Bronchial epithelial cell (primary cell): ENCODE measurements at regions not wholly inside any gene's neighbourhood (a gene's known extent, or its start where the extent isn't known, plus 50 kb on each side); places are given as distances from the start of the nearest gene placed in this dataset.
"Not testable (repeated sequence)": the region's sequence is repeated elsewhere in the genome, so short reads cannot be mapped to it uniquely, and the experiment has no call there.

ENCODE experiments used
- DNase-seq: peaks from one replicate; pipeline ENCODE4 v3.0.0-alpha.2; 2010; ENCODE audit warnings: low read depth
- FAIRE-seq: peaks from 2 replicates; lab custom pipeline; 2011; peaks lifted over from hg19 to GRCh38; lab: Jason Lieb, UNC
- H3K27me3 ChIP-seq: 2 replicates; pipeline ENCODE4 v1.5.1; 2011; ENCODE audit warnings: low read length; ENCODE audit not compliant: control insufficient read depth, insufficient read depth
- H3K36me3 ChIP-seq: 2 replicates; pipeline ENCODE4 v1.5.1; 2011; ENCODE audit warnings: low read length; ENCODE audit not compliant: control insufficient read depth, insufficient read depth
- H3K4me3 ChIP-seq: 2 replicates; pipeline ENCODE4 v1.5.1; 2011; ENCODE audit warnings: mild to moderate bottlenecking, low read depth, low read length, control low read depth
- TF ChIP-seq, protein P1 (sequence below): IDR thresholded peaks from 2 replicates; pipeline ENCODE4 v1.5.1; 2011; ENCODE audit warnings: mild to moderate bottlenecking, moderate library complexity, low read length, control low read depth, inconsistent platforms; ENCODE audit not compliant: insufficient read depth, severe bottlenecking

DNA sequence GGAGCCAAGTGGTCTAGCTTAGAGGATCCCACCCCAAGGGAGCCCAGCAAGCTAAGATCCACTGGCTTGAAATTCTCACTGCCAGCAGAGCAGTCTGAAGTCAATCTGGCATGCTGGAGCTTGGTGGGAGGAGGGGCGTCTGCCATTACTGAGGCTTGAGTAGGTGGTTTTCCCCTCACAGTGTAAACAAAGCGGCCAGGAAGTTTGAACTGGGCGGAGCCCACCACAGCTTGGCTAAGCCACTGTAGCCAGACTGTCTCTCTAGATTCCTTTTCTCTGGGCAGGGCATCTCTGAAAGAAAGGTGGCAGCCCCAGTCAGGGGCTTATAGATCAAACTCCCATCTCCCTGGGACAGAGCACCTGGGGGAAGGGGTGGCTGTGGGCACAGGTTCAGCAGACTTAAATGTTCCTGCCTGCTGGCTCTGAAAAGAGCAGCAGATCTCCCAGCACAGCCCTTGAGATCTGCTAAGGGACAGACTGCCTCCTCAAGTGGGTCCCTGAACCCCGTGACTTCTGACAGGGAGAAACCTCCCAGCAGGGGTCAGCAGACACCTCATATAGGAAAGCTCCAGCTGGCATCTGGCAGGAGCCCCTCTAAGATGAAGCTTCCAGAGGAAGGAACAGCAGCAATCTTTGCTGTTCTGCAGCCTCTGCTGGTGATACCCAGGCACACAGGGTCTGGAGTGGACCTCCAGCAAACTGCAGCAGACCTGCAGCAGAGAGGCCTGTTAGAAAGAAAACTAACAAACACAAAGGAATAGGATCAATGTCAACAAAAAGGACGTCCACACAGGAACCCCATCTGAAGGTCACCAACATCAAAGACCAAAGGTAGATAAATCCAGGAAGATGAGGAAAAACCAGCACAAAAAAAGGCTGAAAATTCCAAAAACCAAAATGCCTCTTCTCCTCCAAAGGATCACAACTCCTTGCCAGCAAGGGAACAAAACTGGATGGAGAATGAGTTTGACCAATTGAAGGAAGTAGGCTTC, 215.6 kb upstream of the TET2 start:
- not testable (repeated sequence) for H3K36me3 ChIP-seq, H3K27me3 ChIP-seq, H3K4me3 ChIP-seq, FAIRE-seq
- TF ChIP-seq, protein P1, sequence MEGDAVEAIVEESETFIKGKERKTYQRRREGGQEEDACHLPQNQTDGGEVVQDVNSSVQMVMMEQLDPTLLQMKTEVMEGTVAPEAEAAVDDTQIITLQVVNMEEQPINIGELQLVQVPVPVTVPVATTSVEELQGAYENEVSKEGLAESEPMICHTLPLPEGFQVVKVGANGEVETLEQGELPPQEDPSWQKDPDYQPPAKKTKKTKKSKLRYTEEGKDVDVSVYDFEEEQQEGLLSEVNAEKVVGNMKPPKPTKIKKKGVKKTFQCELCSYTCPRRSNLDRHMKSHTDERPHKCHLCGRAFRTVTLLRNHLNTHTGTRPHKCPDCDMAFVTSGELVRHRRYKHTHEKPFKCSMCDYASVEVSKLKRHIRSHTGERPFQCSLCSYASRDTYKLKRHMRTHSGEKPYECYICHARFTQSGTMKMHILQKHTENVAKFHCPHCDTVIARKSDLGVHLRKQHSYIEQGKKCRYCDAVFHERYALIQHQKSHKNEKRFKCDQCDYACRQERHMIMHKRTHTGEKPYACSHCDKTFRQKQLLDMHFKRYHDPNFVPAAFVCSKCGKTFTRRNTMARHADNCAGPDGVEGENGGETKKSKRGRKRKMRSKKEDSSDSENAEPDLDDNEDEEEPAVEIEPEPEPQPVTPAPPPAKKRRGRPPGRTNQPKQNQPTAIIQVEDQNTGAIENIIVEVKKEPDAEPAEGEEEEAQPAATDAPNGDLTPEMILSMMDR, result peak; percentile 36
- peak; percentile 72 for DNase-seq

DNA sequence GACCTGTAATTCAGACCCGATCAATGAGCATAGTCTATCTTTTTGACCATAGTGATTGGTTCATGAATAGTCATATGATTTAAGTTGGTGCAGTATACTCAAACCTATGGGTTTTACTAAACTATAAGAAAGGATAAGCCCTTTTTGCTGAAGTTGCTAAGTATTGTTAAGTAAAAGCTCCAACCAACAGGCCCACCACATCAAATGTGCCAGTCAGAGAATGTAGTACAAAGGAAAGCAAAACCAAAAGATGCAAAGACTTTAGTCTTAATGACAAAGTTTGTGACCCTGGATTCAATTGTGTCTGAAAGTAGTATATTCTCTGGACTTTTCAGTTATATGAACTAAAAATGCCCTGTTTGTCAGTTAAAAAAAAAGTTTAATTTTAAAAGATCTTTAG, 208.1 kb upstream of the TET2 start:
- Histone ChIP-seq H3K4me3 (no peak overlapping the region), H3K36me3 (no peaks in the 10 kb centered on the region), H3K27me3 (no peaks in the 10 kb centered on the region)
- FAIRE-seq (no peak), DNase-seq (no peak)
- TF ChIP-seq, protein P1, result no peak

DNA sequence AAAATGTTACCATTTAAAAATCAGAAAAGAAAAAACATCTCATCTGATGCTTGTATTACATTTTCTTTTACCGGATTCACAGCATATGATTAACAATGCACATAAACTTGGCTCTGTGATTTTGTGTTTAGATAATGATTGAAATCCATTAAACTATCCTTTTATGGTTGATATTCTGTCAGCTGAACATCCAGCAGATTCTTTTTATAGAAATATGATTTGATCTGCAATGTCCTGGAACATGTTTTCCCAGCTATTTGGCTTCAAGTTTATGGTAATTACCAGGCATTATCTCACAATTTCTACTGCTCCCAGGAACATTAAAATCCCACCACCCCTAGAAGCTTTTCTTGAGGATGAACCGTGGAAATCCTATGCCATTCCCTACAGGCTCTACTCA, 205.7 kb upstream of the TET2 start:
- no peak for DNase-seq
- TF ChIP-seq, protein P1, result no peak
- Histone ChIP-seq H3K36me3 (no peaks in the 10 kb centered on the region), H3K27me3 (no peaks in the 10 kb centered on the region), H3K4me3 (no peak overlapping the region)
- no peak for FAIRE-seq

DNA sequence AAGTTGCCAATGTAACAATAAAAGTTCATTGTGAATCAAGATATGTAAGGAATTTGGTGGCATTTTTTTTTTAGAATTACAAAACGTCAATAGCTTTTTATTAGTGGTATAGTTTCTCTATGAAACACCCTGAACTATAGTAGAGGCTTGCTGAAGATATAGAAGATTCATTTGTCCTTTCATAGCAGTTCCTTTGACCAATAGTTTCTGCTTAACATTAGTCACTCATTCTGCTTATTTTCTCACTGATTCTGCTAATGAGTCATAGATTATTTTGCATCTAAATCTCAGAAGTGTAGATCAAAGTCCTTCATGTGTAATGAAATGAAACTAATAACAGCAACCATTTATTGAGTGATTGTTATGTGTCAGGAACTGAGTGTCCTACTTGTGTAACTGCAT, 205.0 kb upstream of the TET2 start:
- Histone ChIP-seq H3K36me3 (no peaks in the 10 kb centered on the region), H3K27me3 (no peaks in the 10 kb centered on the region), H3K4me3 (no peak overlapping the region)
- TF ChIP-seq, protein P1, result no peak
- DNase-seq (peak; percentile 85), FAIRE-seq (no peak)

DNA sequence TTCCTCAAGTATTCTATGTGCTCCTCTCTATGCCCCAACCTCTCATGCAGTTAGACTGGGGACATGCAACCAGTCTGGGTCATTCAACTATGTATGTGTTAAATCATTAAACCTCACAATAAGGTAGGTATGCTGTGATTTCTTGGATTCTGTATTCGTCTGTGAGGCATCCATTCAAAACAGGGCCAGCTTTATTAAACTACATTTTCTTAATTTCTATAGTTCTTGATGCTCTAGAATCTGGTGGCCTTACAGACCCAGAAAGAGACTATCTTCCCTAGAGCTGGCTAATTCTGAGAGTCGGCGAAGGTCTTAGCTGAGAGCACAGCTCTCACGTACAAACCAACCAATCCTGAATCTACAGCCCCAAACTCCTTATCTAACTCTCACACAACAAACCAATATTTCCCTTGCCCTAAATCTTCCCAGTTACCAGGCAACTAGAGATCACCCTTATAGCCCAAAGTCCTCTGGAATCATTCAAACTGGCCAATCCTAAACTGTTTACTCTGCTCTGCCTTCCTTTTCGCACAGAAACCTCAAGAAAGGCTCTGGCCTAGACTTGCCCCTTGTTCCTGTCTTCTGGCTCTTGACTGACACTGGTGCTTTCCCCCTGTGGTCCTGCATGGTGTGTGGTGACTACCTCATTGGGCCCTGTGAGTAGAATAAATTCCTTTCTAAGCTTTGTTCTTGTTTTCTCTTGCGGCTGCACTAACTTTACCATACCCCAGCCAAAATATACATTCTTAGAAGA, 203.5 kb upstream of the TET2 start:
- TF ChIP-seq, protein P1, result no peak
- Histone ChIP-seq H3K27me3 (no peaks in the 10 kb centered on the region), H3K36me3 (no peaks in the 10 kb centered on the region), H3K4me3 (no peak overlapping the region)
- FAIRE-seq (peak; percentile 23), DNase-seq (peak; percentile 80)
